IMR-90 (cell line): ENCODE measurements at regions not wholly inside any gene's neighbourhood (a gene's known extent, or its start where the extent isn't known, plus 50 kb on each side); places are given as distances from the start of the nearest gene placed in this dataset.

Experiments
- ATAC-seq: fragments of 200-7000 bp; cut with Tn5 transposase; 2 replicates; pipeline ENCODE4 v1.9.1; 2020; ENCODE audit warnings: low read depth, mild to moderate bottlenecking, moderate library complexity
- BruUV-seq: library from RNA; stranded (reverse); fragments of 400-500 nt; replicated peaks from 2 replicates; lab custom pipeline; 2021; lab: Mats Ljungman, UMichigan
- CTCF ChIA-PET: fragments of 300-600 bp; formaldehyde crosslinking; extraction: SDS; loops from one replicate; lab custom pipeline; 2021; ENCODE audit warnings: antibody characterized with exemption; lab: Yijun Ruan, JAX
- POLR2A ChIA-PET: fragments of 300-600 bp; sonication (Branson Sonifier 250); formaldehyde crosslinking; loops from one replicate; lab custom pipeline; 2022; ENCODE audit warnings: antibody characterized with exemption; ENCODE audit not compliant: unreplicated experiment; lab: Charles Lee
- DNase-seq: peaks from one replicate; pipeline ENCODE4 v3.0.0; 2013
- H2AFZ ChIP-seq: replicated peaks from 2 replicates; pipeline ENCODE3; 2013; ENCODE audit warnings: low read length, mild to moderate bottlenecking; ENCODE audit not compliant: poor library complexity
- H2AK5ac ChIP-seq: 2 replicates; pipeline ENCODE4 v1.6.1; 2013; ENCODE audit warnings: low read depth, low read length, inconsistent platforms
- H2AK9ac ChIP-seq: replicated peaks from 2 replicates; pipeline ENCODE3; 2013; ENCODE audit warnings: mild to moderate bottlenecking, low read depth, low read length, moderate library complexity; ENCODE audit not compliant: poor library complexity
- H2BK120ac ChIP-seq: 2 replicates; pipeline ENCODE4 v1.6.1; 2013; ENCODE audit warnings: low read depth, low read length, inconsistent platforms
- H2BK15ac ChIP-seq: 3 replicates; pipeline ENCODE4 v1.6.1; 2013; ENCODE audit warnings: low read depth, low read length, inconsistent platforms
- H2BK20ac ChIP-seq: 2 replicates; pipeline ENCODE4 v1.6.1; 2013; ENCODE audit warnings: low read depth, mild to moderate bottlenecking, inconsistent platforms, low read length, moderate library complexity
- H2BK5ac ChIP-seq: 2 replicates; pipeline ENCODE4 v1.6.1; 2013; ENCODE audit warnings: mild to moderate bottlenecking, low read depth, low read length, inconsistent platforms; ENCODE audit not compliant: poor library complexity, severe bottlenecking
- H3K14ac ChIP-seq: replicated peaks from 2 replicates; pipeline ENCODE4 v1.6.1; 2013; ENCODE audit warnings: low read depth, low read length, inconsistent platforms
- H3K18ac ChIP-seq: 2 replicates; pipeline ENCODE4 v1.6.1; 2013; ENCODE audit warnings: low read depth, low read length, control low read depth
- H3K23ac ChIP-seq: 2 replicates; pipeline ENCODE4 v1.6.1; 2013; ENCODE audit warnings: low read depth, low read length, inconsistent platforms
- H3K27ac ChIP-seq: 2 replicates; pipeline ENCODE4 v1.5.1; 2013; ENCODE audit warnings: mild to moderate bottlenecking, control low read depth, low read length; ENCODE audit not compliant: insufficient read depth
- H3K27me3 ChIP-seq: 2 replicates; pipeline ENCODE4 v1.6.1; 2013; ENCODE audit warnings: low read length; ENCODE audit not compliant: control insufficient read depth, insufficient read depth
- H3K36me3 ChIP-seq: 2 replicates; pipeline ENCODE4 v1.6.1; 2013; ENCODE audit warnings: low read length, mixed read lengths; ENCODE audit not compliant: control insufficient read depth, insufficient read depth
- H3K4ac ChIP-seq: 2 replicates; pipeline ENCODE4 v1.6.1; 2013; ENCODE audit warnings: low read depth, low read length, inconsistent platforms
- H3K4me1 ChIP-seq: 2 replicates; pipeline ENCODE4 v1.6.1; 2013; ENCODE audit warnings: low read length, mixed read lengths; ENCODE audit not compliant: control insufficient read depth, insufficient read depth
- H3K4me2 ChIP-seq: 2 replicates; pipeline ENCODE4 v1.6.1; 2013; ENCODE audit warnings: low read depth, mild to moderate bottlenecking, control low read depth, low read length, moderate library complexity
- H3K4me3 ChIP-seq: 2 replicates; pipeline ENCODE4 v1.5.1; 2013; ENCODE audit warnings: low read depth, mild to moderate bottlenecking, control low read depth, low read length, moderate library complexity; ENCODE audit not compliant: insufficient read depth
- H3K56ac ChIP-seq: 2 replicates; pipeline ENCODE4 v1.6.1; 2013; ENCODE audit warnings: low read length, inconsistent platforms; ENCODE audit not compliant: insufficient read depth; ENCODE audit errors: extremely low read depth
- H3K79me1 ChIP-seq, 2 experiments: 2 replicates each; pipeline ENCODE4 v1.6.1; 2013; ENCODE audit warnings: low read length in 2 of 2, inconsistent platforms in 1 of 2, low read depth in 1 of 2
- H3K9ac ChIP-seq: 2 replicates; pipeline ENCODE4 v1.6.1; 2013; ENCODE audit warnings: low read depth, low read length, control low read depth
- H3K9me1 ChIP-seq: 2 replicates; pipeline ENCODE4 v1.6.1; 2013; ENCODE audit warnings: low read length, inconsistent platforms; ENCODE audit not compliant: insufficient read depth
- H3K9me3 ChIP-seq: 2 replicates; pipeline ENCODE4 v1.6.1; 2013; ENCODE audit warnings: low read length; ENCODE audit not compliant: control insufficient read depth, insufficient read depth
- H4K20me1 ChIP-seq: 2 replicates; pipeline ENCODE4 v1.6.1; 2013; ENCODE audit warnings: low read length, inconsistent platforms; ENCODE audit not compliant: insufficient read depth
- H4K5ac ChIP-seq: 2 replicates; pipeline ENCODE4 v1.6.1; 2013; ENCODE audit warnings: mild to moderate bottlenecking, low read depth, low read length, control low read depth
- H4K8ac ChIP-seq, 2 experiments: 2 replicates each; pipeline ENCODE4 v1.6.1; 2013; ENCODE audit warnings: low read depth in 2 of 2, low read length in 2 of 2, control low read depth in 1 of 2, inconsistent platforms in 1 of 2
- H4K91ac ChIP-seq: 2 replicates; pipeline ENCODE4 v1.6.1; 2013; ENCODE audit warnings: low read depth, low read length, inconsistent platforms; ENCODE audit not compliant: insufficient read depth
- CHD1 ChIP-seq: IDR thresholded peaks from 2 replicates; pipeline ENCODE4 v1.6.1; 2012; ENCODE audit warnings: low read depth, low read length, improper control_type of control experiment
- FOS ChIP-seq: fragments of 150-350 bp; IDR thresholded peaks from 2 replicates; pipeline ENCODE4 v1.6.1; 2016; ENCODE audit warnings: low read depth, low read length
- WGBS, 2 experiments: methylation state at CpG; one replicate each; pipeline versions ENCODE4 v1.1.5 to v1.1.7; 2013; ENCODE audit warnings: missing lambda C conversion rate in 2 of 2; ENCODE audit not compliant: insufficient read length in 1 of 2; ENCODE audit errors: extremely low coverage in 2 of 2; 5-methylcytosine and 5-hydroxymethylcytosine counted together
- dilution Hi-C: fragments of 300-500 bp; cut with HindIII; formaldehyde crosslinking; loops from one replicate; pipeline ENCODE4 v1.14.3; 2018; ENCODE audit warnings: low sequenced_read_pairs; ENCODE audit not compliant: unreplicated experiment
- in situ Hi-C: fragments of 300-500 bp; cut with MboI; formaldehyde crosslinking; loops from 3 replicates; pipeline ENCODE4 v1.14.3; 2019; ENCODE audit warnings: low sequenced_read_pairs, inconsistent platforms, mixed read lengths
- intact Hi-C: fragments of 100-400 bp; cut with micrococcal nuclease; formaldehyde crosslinking; loops from 2 replicates; pipeline ENCODE4 v1.10.0; 2022

DNA sequence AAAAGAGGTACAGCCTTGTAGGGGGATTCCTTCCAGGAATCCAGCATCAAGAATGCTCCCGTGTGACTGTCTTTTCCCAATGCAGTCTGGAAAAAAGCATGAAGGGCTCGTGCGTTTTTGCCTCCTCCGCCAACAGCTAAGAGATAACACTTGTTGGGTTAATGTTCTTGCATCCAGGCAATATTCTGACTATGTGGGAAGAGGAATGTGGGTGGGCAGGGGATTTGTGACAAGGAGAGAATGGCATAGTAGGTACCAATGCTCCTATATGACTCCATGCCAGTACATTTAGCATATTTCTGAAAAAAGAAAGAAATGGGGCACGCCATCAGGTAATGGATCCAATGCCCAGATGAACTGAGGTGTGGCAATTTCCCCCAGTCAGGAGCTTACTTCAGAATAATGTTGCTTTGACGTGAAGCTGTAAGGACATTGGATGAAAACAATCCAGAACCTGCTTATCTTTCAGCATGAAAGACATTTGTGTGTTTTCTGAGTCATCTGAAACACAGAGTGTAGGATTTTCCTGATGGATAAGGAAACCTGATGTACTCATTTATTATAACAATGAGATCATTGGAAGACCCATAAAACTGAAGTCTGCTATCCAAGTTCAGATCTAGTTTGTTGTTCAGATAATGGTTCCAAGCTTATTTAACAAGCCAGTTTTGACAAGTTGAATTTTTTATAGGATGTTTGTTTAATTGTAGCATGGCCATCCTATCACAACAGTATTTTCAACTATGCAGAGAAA lies 105.5 kb downstream of the LYPLAL1 start:
- Histone ChIP-seq H3K4me1 (no peaks in the 10 kb centered on the region; the same call in 1 of the 2 replicates), H2BK20ac (no peak overlapping the region), H3K56ac (no peak overlapping the region), H3K79me1 (no peaks in the 10 kb centered on the region), H3K4me3 (no peak overlapping the region), H4K20me1 (no peaks in the 10 kb centered on the region), H2AK5ac (no peak overlapping the region), H2BK15ac (no peak overlapping the region), H3K14ac (no peak overlapping the region; the same call in 1 of the 2 replicates), H4K91ac (no peak overlapping the region), H4K8ac (no peak overlapping the region; a peak in 1 of 4 replicates), H3K9me1 (no peaks in the 10 kb centered on the region), H4K5ac (no peak overlapping the region), H2BK5ac (no peak overlapping the region), H3K4me2 (no peak overlapping the region), H2BK120ac (no peak overlapping the region), H3K27me3 (no peaks in the 10 kb centered on the region), H3K9ac (no peak overlapping the region), H3K23ac (0 out of 2 replicates have a peak overlapping the region, but pooled peaks have one; percentile 15), H2AK9ac (no peak overlapping the region), H3K18ac (no peak overlapping the region), H3K36me3 (no peaks in the 10 kb centered on the region), H3K9me3 (no peaks in the 10 kb centered on the region), H3K4ac (no peak overlapping the region), H2AFZ (peak overlapping the region; percentile 26), H3K27ac (no peak overlapping the region)
- intact Hi-C loops: no loop called here
- ATAC-seq (no peak), DNase-seq (peak; percentile 73)
- dilution Hi-C loops: no loop called here
- TF ChIP-seq FOS (peak; percentile 13; the same call in 1 of the 2 replicates), CHD1 (no peak)
- no TSS peak for BruUV-seq
- ChIA-PET POLR2A (no interaction called here), CTCF (interaction anchor here (0.9 kb wide), 1 partner anchor 12 kb away, joined by 3 read pairs; no protein-coding TSS in a partner anchor)
- in situ Hi-C loops: no loop called here
- 100% methylated on average over 1 of the region's 6 CpGs; no CpG with 5 or more reads in 1 of the 2 experiments for WGBS, 2 experiments
